HG03039 (cell line): ENCODE measurements at regions not wholly inside any gene's neighbourhood (a gene's known extent, or its start where the extent isn't known, plus 50 kb on each side); places are given as distances from the start of the nearest gene placed in this dataset.

Experiments used
- ATAC-seq: cut with Tn5 transposase; IDR thresholded peaks from one replicate; pipeline ENCODE4 v1.9.1; 2021; ENCODE audit warnings: mild to moderate bottlenecking, moderate library complexity; ENCODE audit not compliant: unreplicated experiment

DNA sequence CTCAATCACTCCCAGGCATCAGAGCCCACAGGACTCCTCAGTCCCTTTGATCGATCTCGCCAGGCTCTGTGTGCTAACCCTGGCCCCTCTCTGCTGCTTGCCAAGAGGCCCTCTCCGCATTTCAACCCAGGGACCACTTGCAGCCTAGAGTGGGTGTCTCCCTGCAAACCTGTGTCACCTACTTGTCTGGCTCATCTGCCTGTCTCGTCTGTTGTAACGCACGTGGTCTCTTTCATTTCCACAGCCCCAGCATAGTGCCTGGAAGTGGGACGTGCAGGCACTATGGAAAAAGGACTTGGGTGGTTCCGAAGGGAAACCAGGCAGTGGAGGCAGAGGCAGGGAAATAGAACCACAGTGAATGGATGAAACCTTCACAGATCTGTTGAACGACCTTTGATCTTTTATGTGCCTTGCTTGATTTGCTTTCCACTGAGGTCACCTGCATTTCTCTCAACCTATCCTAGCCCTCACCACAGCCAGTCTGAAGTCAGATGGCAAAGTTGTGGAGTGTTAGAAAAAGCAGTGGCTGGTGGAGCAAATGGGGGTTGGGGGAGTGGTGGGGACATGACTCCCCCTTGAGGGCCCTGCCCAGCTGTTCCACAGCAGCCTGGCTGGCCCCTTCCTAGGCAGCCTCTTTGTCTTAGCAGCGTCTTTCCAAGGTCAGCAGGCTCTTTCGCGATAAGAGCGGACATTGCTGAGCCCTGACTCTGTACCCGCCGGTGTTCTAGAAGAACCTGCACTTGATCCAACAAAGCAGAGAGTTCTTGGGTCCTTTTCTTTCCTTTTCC is 55.8 kb upstream of the TAGAP start:
- no peak for ATAC-seq

DNA sequence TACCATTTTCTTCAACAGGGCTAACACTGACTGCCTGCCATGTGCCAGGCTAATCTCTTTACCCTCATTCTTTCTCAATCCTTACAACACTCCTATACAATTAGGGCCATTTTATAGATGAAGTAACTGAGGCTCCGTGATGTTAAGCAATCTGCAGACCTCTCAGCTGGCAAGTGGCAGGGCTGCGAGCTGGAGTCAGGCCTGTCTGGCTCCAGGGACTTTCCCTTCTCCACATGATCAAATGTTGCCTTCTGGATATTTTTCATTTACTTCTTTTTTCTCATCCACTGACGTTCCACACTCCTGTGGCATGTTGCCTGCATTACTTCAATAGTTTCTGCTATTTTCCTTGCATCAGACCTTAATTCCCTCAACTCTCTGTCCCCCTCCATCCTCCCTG is 55.2 kb upstream of the TAGAP start:
- no peak for ATAC-seq

DNA sequence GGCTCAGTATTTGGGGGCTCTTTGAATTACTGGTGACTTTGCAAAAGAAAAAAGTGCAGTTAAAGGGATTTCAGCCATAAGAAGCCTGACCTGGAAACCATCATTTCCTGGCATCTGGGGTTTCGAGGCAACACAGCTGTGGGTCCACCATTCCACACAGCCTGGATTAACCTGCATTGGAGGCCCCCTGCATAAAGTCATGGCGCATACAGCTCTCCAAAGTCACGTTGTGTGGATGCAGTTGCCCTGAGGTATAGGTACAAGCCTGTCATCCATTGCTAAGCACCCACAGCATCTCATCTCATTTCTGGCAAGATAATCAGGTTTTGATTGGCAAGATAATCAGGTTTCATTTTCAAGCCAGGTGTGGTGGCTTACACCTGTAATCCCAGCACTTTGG is 54.5 kb upstream of the TAGAP start:
- no peak for ATAC-seq

DNA sequence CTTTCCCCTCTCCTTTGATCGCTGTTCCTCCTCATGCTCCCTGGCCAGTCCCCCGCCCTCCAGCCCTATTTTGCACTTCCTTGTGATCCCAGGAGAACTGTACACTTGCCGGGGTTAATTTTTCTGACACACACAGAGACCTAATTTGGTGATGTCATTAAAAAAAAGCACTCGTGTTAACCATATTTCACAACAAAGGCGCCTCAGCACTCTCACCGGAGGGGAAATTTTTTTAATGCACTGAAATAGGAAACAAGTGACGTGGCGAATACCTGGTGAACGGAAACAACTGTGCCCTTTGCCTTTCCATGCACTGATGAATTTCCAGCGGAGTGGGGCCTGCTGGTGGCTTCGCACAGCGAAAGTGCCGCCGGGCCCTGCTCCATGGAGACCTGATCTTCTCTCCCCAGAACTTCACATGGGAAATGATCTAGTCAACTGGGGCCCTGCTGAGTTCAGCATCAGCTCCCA is 53.9 kb upstream of the TAGAP start:
- ATAC-seq: no peak

DNA sequence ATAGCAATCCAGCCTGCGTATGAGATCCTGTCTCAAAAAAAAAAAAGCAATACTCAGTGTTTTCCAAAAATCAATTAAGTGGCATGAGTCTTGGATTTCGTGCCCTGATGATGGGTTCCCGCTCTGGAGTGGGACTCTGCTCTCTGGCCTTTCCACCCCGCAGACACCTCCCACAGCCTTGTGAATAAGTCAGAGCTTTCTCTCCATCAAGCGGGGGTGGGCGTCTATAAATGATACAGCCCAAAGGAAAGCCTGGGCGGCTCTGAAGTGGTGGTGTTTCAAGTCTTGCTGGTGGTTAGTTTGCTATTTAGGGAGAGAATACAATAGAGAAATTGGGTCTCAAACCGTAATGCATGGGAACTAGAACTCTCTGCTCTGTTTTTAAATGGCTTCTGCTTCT is 52.5 kb upstream of the TAGAP start:
- no peak for ATAC-seq

DNA sequence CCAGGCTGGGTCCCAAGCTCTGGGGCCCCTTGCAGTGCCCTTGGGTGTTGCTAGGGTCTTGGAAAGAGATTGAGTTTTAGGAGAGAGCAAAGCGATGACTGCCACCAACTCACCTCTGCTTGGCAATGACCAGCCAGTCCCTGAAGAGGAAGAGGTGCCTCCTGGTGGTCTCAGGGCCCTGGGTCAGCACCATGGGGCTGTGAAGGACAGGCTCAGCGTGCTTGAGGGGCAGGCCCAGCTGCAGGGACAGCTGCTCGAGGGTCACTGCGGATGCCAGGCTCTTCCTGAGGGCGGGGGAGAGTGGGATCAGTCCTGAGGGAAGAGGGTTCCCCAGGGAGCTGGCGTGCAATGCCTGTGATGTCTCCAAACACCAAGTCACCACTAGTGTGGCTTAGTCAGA is 50.8 kb upstream of the TAGAP start:
- no peak for ATAC-seq

DNA sequence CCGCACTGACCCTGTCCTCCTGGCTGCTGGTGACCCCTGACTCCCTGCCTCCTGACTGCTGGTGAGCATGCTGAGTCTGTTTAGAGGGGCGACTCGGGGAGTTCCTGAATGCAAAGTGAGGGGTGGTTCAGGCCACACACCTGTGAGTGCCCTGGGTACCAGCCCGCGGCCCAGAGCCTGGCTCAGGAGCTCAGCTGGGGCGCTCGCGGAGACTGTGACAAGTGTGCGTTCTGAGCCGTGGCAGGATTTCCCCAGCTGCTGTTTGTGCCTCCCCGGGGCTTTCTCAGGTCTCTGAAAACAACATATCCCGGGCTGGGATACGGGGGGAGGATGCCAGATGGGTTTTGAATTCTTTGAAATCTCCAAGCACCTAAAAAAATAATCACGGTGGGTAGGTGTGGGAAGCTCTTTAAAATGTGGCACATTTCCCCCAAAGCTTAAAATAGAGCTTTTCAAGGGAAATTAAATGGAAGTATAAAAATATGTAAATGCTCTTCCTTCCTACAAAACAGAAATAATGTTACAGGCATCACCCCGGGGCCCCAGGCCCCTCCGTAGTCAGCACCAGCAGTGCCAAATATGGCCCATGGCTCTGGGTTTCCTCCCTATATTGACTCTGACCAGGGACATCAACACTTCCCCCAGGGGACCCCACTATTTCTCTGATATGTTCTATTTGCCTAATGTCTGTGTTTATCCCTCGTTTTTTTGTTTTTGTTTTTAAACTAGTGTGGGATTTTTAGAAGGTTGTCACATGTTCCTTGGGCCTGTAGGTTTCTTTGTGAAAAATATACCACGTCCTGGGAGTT is 49.9 kb upstream of the TAGAP start:
- no peak for ATAC-seq
